Astrocyte (in vitro differentiated cells and primary cell): ENCODE measurements at regions not wholly inside any gene's neighbourhood (a gene's known extent, or its start where the extent isn't known, plus 50 kb on each side); places are given as distances from the start of the nearest gene placed in this dataset.

Experiments used
- DNase-seq: peaks from one replicate; pipeline ENCODE4 v3.0.0-alpha.2; 2010; ENCODE audit warnings: low read depth
- FAIRE-seq: peaks from 2 replicates; lab custom pipeline; 2011; peaks lifted over from hg19 to GRCh38; lab: Jason Lieb, UNC
- H2AFZ ChIP-seq: 2 replicates; pipeline ENCODE4 v1.6.0; 2012; ENCODE audit warnings: low read depth, low read length, inconsistent platforms
- H3K27ac ChIP-seq: 2 replicates; pipeline ENCODE4 v1.5.1; 2011; ENCODE audit warnings: low read depth, low read length, inconsistent platforms
- H3K27me3 ChIP-seq: 2 replicates; pipeline ENCODE4 v1.6.0; 2011; ENCODE audit warnings: low read length, inconsistent platforms; ENCODE audit not compliant: insufficient read depth
- H3K36me3 ChIP-seq: 2 replicates; pipeline ENCODE4 v1.5.1; 2011; ENCODE audit warnings: low read length, inconsistent platforms; ENCODE audit not compliant: insufficient read depth
- H3K4me1 ChIP-seq: 2 replicates; pipeline ENCODE4 v1.5.1; 2011; ENCODE audit warnings: low read length, inconsistent platforms; ENCODE audit not compliant: insufficient read depth
- H3K4me2 ChIP-seq: 2 replicates; pipeline ENCODE4 v1.6.0; 2012; ENCODE audit warnings: low read length, inconsistent platforms
- H3K4me3 ChIP-seq: 2 replicates; pipeline ENCODE4 v1.5.1; 2011; ENCODE audit warnings: low read depth, mild to moderate bottlenecking, low read length, inconsistent platforms; ENCODE audit not compliant: insufficient read depth
- H3K79me2 ChIP-seq: 2 replicates; pipeline ENCODE4 v1.6.0; 2012; ENCODE audit warnings: mild to moderate bottlenecking, low read length, inconsistent platforms; ENCODE audit not compliant: insufficient read depth
- H3K9ac ChIP-seq: 2 replicates; pipeline ENCODE4 v1.6.0; 2012; ENCODE audit warnings: mild to moderate bottlenecking, low read length, inconsistent platforms
- H3K9me3 ChIP-seq: 2 replicates; pipeline ENCODE4 v1.5.1; 2012; ENCODE audit warnings: low read depth, mild to moderate bottlenecking, low read length, inconsistent platforms; ENCODE audit not compliant: insufficient read depth
- H4K20me1 ChIP-seq: 2 replicates; pipeline ENCODE4 v1.6.0; 2012; ENCODE audit warnings: low read length, inconsistent platforms; ENCODE audit not compliant: insufficient read depth
- H3K27ac Mint-ChIP-seq: one replicate; pipeline ENCODE4 v1.8.0; 2021; ENCODE audit warnings: mild to moderate bottlenecking, mixed read lengths; ENCODE audit not compliant: unreplicated experiment
- H3K27me3 Mint-ChIP-seq: one replicate; pipeline ENCODE4 v1.8.0; 2021; ENCODE audit warnings: low read depth, mixed read lengths; ENCODE audit not compliant: unreplicated experiment
- H3K36me3 Mint-ChIP-seq: one replicate; pipeline ENCODE4 v1.8.0; 2021; ENCODE audit warnings: low read depth, mixed read lengths; ENCODE audit not compliant: unreplicated experiment
- H3K4me1 Mint-ChIP-seq: one replicate; pipeline ENCODE4 v1.8.0; 2021; ENCODE audit warnings: low read depth, mixed read lengths; ENCODE audit not compliant: unreplicated experiment
- H3K4me3 Mint-ChIP-seq: one replicate; pipeline ENCODE4 v1.8.0; 2021; ENCODE audit warnings: mild to moderate bottlenecking, moderate library complexity, mixed read lengths; ENCODE audit not compliant: unreplicated experiment
- H3K9me3 Mint-ChIP-seq: one replicate; pipeline ENCODE4 v1.8.0; 2021; ENCODE audit warnings: mild to moderate bottlenecking, mixed read lengths; ENCODE audit not compliant: unreplicated experiment
- EZH2 ChIP-seq: IDR thresholded peaks from 2 replicates; pipeline ENCODE4 v1.6.1; 2012; ENCODE audit warnings: mild to moderate bottlenecking, low read length, inconsistent platforms; ENCODE audit not compliant: insufficient read depth
- TF ChIP-seq, protein P1 (sequence below): IDR thresholded peaks from 2 replicates; pipeline ENCODE4 v1.5.1; 2011; ENCODE audit warnings: low read depth, mild to moderate bottlenecking, inconsistent platforms, low read length, moderate library complexity; ENCODE audit not compliant: insufficient read depth

DNA sequence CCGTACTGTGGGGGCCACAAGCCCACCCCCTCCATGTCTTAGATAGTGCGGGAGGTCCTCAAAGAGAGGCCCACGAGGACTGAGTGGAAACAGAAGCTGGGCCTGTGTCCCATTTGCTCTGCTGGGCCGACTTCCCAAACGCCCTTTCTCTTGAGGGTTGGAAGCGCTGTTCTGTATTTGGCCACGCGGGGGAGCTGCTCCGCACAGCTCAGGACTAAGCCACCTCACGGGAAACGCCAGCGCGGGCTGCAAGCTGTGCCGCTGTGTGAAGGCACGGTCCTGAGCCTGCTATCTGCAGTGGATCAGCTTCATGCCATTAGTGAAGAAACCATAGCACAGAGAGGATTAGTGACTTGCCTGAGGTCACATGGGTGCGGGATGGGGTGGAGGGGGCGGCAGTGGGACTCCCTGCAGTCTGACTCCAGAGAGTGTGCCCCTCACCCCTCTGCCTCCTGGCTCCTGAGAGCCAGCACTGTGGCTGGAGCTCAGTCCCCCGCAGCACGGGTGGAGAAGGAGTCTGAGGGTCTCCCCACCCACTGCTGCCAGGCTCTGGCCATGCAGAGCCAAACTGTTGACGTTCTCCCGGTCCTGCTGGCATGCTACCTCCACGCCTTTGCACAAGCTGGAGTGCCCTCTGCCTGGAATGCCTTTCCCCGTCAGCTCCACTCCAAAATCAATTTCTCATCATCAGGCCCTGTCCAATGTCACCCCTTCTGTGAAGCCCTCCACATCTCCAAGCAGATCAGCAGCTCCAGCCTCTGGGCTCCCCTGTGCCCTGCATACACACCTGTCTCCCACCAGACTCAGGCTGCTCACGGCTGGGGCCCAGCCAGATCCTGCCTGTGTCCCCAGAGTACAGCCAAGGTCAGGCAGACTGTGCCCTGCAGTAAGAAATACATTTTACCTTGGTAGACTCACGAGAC is 51.5 kb upstream of the LRRC32 start:
- Histone ChIP-seq H3K9ac (no peak overlapping the region), H3K9me3 (no peaks in the 10 kb centered on the region), H4K20me1 (no peaks in the 10 kb centered on the region), H3K36me3 (no peaks in the 10 kb centered on the region), H3K27me3 (peaks cover 38% of the 10 kb centered on the region), H3K4me2 (peak overlapping the region; percentile 78), H3K27ac (no peak overlapping the region), H3K79me2 (no peaks in the 10 kb centered on the region), H3K4me1 (no peaks in the 10 kb centered on the region), H2AFZ (no peak overlapping the region), H3K4me3 (no peak overlapping the region)
- no peak for FAIRE-seq
- DNase-seq: peak; percentile 42
- no peaks in the 10 kb centered on the region for H3K36me3 Mint-ChIP-seq
- no peak for TF ChIP-seq EZH2
- TF ChIP-seq, protein P1, sequence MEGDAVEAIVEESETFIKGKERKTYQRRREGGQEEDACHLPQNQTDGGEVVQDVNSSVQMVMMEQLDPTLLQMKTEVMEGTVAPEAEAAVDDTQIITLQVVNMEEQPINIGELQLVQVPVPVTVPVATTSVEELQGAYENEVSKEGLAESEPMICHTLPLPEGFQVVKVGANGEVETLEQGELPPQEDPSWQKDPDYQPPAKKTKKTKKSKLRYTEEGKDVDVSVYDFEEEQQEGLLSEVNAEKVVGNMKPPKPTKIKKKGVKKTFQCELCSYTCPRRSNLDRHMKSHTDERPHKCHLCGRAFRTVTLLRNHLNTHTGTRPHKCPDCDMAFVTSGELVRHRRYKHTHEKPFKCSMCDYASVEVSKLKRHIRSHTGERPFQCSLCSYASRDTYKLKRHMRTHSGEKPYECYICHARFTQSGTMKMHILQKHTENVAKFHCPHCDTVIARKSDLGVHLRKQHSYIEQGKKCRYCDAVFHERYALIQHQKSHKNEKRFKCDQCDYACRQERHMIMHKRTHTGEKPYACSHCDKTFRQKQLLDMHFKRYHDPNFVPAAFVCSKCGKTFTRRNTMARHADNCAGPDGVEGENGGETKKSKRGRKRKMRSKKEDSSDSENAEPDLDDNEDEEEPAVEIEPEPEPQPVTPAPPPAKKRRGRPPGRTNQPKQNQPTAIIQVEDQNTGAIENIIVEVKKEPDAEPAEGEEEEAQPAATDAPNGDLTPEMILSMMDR: peak; percentile 83
- peaks cover 2% of the 10 kb centered on the region for H3K4me1 Mint-ChIP-seq
- H3K4me3 Mint-ChIP-seq: no peak overlapping the region
- peaks cover 53% of the 10 kb centered on the region for H3K27me3 Mint-ChIP-seq
- H3K9me3 Mint-ChIP-seq: no peaks in the 10 kb centered on the region
- no peak overlapping the region for H3K27ac Mint-ChIP-seq

DNA sequence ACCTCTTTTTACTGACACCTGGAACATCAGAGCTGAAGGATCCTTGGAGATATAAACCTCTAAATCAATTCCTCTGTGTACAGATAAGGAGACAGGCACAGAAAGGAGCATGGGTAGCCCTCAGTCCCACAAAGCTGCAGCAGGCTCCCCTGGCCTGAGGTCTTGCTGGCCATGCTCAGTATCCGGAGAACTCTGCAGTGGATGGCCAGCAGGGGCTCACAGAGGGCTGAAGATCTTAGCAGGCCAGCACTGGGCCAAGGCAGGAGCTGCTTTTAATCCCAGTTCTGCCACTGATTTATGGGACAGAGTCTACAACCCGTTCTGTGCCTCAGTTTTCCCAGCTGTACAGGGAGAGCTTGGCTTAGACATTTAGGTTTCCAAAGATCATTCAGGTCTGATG is 52.6 kb upstream of the LRRC32 start:
- Histone ChIP-seq H3K9me3 (no peaks in the 10 kb centered on the region), H3K4me1 (no peaks in the 10 kb centered on the region), H3K4me3 (no peak overlapping the region), H2AFZ (no peak overlapping the region), H3K4me2 (no peak overlapping the region), H3K9ac (no peak overlapping the region), H4K20me1 (no peaks in the 10 kb centered on the region), H3K27me3 (peaks cover 44% of the 10 kb centered on the region), H3K79me2 (no peaks in the 10 kb centered on the region), H3K27ac (no peak overlapping the region), H3K36me3 (no peaks in the 10 kb centered on the region)
- no peak overlapping the region for H3K4me3 Mint-ChIP-seq
- no peak overlapping the region for H3K27ac Mint-ChIP-seq
- no peak for TF ChIP-seq EZH2
- TF ChIP-seq, protein P1: no peak
- peaks cover 2% of the 10 kb centered on the region for H3K4me1 Mint-ChIP-seq
- H3K27me3 Mint-ChIP-seq: peaks cover 53% of the 10 kb centered on the region
- no peaks in the 10 kb centered on the region for H3K9me3 Mint-ChIP-seq
- FAIRE-seq: no peak
- no peak for DNase-seq
- no peaks in the 10 kb centered on the region for H3K36me3 Mint-ChIP-seq

DNA sequence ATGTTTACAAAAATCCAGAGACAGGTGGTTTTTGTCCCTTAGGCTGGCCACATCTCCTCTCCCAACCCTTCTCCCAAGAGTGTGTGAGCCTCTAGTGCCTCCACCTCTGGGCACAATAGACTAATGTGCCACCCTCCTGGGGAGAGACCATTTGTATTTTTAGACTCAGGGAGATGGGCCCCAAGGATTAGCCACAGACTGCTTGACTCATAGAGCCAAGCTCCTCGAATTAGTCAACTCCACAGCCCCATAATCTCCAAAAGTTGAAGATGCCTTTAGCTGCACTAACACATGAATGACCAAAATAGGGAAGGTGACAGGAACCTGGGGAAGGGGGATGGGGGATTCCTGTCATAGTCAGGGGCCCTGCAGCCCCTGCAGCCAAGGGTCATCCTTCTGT is 53.0 kb upstream of the LRRC32 start:
- Mint-ChIP-seq H3K4me1 (peaks cover 2% of the 10 kb centered on the region), H3K36me3 (no peaks in the 10 kb centered on the region), H3K27ac (no peak overlapping the region), H3K9me3 (no peaks in the 10 kb centered on the region), H3K4me3 (no peak overlapping the region), H3K27me3 (peaks cover 53% of the 10 kb centered on the region)
- Histone ChIP-seq H3K4me2 (no peak overlapping the region), H4K20me1 (no peaks in the 10 kb centered on the region), H3K27me3 (peaks cover 46% of the 10 kb centered on the region), H3K9ac (no peak overlapping the region), H3K4me3 (no peak overlapping the region), H3K4me1 (no peaks in the 10 kb centered on the region), H3K27ac (no peak overlapping the region), H3K36me3 (no peaks in the 10 kb centered on the region), H3K9me3 (no peaks in the 10 kb centered on the region), H3K79me2 (no peaks in the 10 kb centered on the region), H2AFZ (no peak overlapping the region)
- FAIRE-seq (no peak), DNase-seq (no peak)
- TF ChIP-seq, protein P1: no peak
- TF ChIP-seq EZH2: no peak
